ENCODE measurements at regions not wholly inside any gene's neighbourhood (a gene's known extent, or its start where the extent isn't known, plus 50 kb on each side); places are given as distances from the start of the nearest gene placed in this dataset.

GRCh38 chr3:165507576-165507975 is 311.4 kb upstream of the SLITRK3 start:
- Histone ChIP-seq H3K27me3 (ENCODE audit: insufficient read depth, poor library complexity, severe bottlenecking) (no peaks in the 10 kb centered on the region), H3K9me3 (ENCODE audit: severe bottlenecking) (no peaks in the 10 kb centered on the region), H3K4me1 (ENCODE audit: insufficient read depth, poor library complexity, severe bottlenecking) (no peaks in the 10 kb centered on the region), H3K27ac (ENCODE audit: poor library complexity, severe bottlenecking) (no peak overlapping the region), H3K4me3 (ENCODE audit: severe bottlenecking) (no peak overlapping the region), H3K36me3 (ENCODE audit: low read depth) (no peaks in the 10 kb centered on the region)
- ATAC-seq (ENCODE audit: low read depth), result no peak
- no peak for DNase-seq (ENCODE audit: low spot score)
- TF ChIP-seq CTCF (IDR thresholded peaks at IDR 0.05; ENCODE audit: poor library complexity, severe bottlenecking), result no peak

DNA sequence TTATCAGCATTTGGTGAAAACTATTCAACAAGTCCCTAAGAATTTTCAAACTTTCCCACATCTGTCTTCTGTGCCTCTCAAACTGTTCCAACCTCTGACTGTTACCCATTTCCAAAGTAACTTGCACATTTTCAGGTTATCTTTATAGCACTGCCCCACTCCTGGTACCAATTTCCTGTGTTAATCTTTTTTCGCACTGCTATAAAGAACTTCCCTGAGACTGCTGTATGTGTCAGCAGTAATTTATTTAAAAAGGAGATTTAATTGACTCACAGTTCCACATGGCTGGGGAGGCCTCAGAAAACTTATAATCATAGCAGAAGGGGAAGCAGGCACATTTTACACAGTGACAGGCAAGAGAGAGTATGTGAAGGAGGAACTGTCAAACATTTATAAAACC is 310.9 kb upstream of the SLITRK3 start:
- no peak for TF ChIP-seq CTCF (IDR thresholded peaks at IDR 0.05; ENCODE audit: poor library complexity, severe bottlenecking)
- Histone ChIP-seq H3K27me3 (ENCODE audit: insufficient read depth, poor library complexity, severe bottlenecking) (no peaks in the 10 kb centered on the region), H3K9me3 (ENCODE audit: severe bottlenecking) (no peaks in the 10 kb centered on the region), H3K4me3 (ENCODE audit: severe bottlenecking) (no peak overlapping the region), H3K27ac (ENCODE audit: poor library complexity, severe bottlenecking) (no peak overlapping the region), H3K36me3 (ENCODE audit: low read depth) (no peaks in the 10 kb centered on the region), H3K4me1 (ENCODE audit: insufficient read depth, poor library complexity, severe bottlenecking) (no peaks in the 10 kb centered on the region)
- ATAC-seq (ENCODE audit: low read depth), result no peak
- no peak for DNase-seq (ENCODE audit: low spot score)

- Histone ChIP-seq H3K27ac (ENCODE audit: poor library complexity, severe bottlenecking) (no peak overlapping the region), H3K36me3 (ENCODE audit: low read depth) (no peaks in the 10 kb centered on the region), H3K9me3 (ENCODE audit: severe bottlenecking) (no peaks in the 10 kb centered on the region), H3K27me3 (ENCODE audit: insufficient read depth, poor library complexity, severe bottlenecking) (no peaks in the 10 kb centered on the region), H3K4me3 (ENCODE audit: severe bottlenecking) (no peak overlapping the region), H3K4me1 (ENCODE audit: insufficient read depth, poor library complexity, severe bottlenecking) (no peaks in the 10 kb centered on the region)
- DNase-seq (ENCODE audit: low spot score) (no peak), ATAC-seq (ENCODE audit: low read depth) (no peak)
- no peak for TF ChIP-seq CTCF (IDR thresholded peaks at IDR 0.05; ENCODE audit: poor library complexity, severe bottlenecking)
Observed at GRCh38 chr3:165505657-165506056, 309.5 kb upstream of the SLITRK3 start.

GRCh38 chr3:165504554-165504953 is 308.4 kb upstream of the SLITRK3 start:
- DNase-seq (ENCODE audit: low spot score) (no peak), ATAC-seq (ENCODE audit: low read depth) (no peak)
- H3K27ac ChIP-seq (ENCODE audit: poor library complexity, severe bottlenecking), result no peak overlapping the region
- H3K9me3 ChIP-seq (ENCODE audit: severe bottlenecking), result peaks cover 2% of the 10 kb centered on the region
- no peak overlapping the region for H3K4me3 ChIP-seq (ENCODE audit: severe bottlenecking)
- no peak for TF ChIP-seq CTCF (IDR thresholded peaks at IDR 0.05; ENCODE audit: poor library complexity, severe bottlenecking)
- no peaks in the 10 kb centered on the region for H3K4me1 ChIP-seq (ENCODE audit: insufficient read depth, poor library complexity, severe bottlenecking)
- H3K36me3 ChIP-seq (ENCODE audit: low read depth), result no peaks in the 10 kb centered on the region
- H3K27me3 ChIP-seq (ENCODE audit: insufficient read depth, poor library complexity, severe bottlenecking), result no peaks in the 10 kb centered on the region

GRCh38 chr3:165503825-165504224 is 307.6 kb upstream of the SLITRK3 start:
- ATAC-seq (ENCODE audit: low read depth) (no peak), DNase-seq (ENCODE audit: low spot score) (no peak)
- Histone ChIP-seq H3K9me3 (ENCODE audit: severe bottlenecking) (peaks cover 2% of the 10 kb centered on the region), H3K27ac (ENCODE audit: poor library complexity, severe bottlenecking) (no peak overlapping the region), H3K27me3 (ENCODE audit: insufficient read depth, poor library complexity, severe bottlenecking) (no peaks in the 10 kb centered on the region), H3K36me3 (ENCODE audit: low read depth) (no peaks in the 10 kb centered on the region), H3K4me3 (ENCODE audit: severe bottlenecking) (no peak overlapping the region), H3K4me1 (ENCODE audit: insufficient read depth, poor library complexity, severe bottlenecking) (no peaks in the 10 kb centered on the region)
- TF ChIP-seq CTCF (IDR thresholded peaks at IDR 0.05; ENCODE audit: poor library complexity, severe bottlenecking), result no peak

Measured in RWPE2 (cell line).